ENCODE measurements at regions not wholly inside any gene's neighbourhood (a gene's known extent, or its start where the extent isn't known, plus 50 kb on each side); places are given as distances from the start of the nearest gene placed in this dataset.

DNA sequence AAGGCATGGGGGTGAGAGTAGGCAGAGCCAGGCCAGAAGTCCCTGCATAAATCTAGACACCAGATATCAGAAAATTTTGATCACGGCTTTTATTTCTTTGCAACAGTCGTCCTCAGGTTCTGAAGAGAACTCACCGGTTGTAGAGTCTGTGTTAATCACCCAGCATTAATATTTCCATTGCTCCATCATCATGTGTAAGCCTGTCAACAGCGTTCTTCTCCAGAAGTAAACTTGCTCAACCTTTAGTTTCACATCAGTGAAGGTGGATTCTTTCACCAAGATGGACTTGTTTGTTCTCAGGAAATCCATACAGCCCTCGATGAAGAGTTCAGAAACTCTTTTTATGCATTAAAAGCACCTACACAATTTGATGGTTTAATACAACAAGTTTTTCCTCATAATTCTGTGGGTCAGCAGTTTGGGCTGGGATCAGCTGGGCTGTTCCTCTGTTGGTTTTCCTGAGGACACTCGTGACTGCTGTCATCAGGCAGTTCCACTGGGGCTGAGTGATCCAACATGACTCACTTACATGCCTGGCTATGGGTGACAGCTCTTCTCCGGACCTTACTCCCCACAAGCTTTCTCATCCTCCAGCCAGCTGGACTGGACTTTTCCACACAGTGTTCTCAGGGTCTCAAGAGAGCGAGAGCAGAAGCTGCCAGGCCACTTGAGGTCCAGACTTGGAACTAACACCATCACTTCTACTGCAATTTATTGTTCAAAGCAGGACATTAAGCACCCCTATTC lies 303.4 kb downstream of the ZNF621 start:
- TF ChIP-seq, protein P1, sequence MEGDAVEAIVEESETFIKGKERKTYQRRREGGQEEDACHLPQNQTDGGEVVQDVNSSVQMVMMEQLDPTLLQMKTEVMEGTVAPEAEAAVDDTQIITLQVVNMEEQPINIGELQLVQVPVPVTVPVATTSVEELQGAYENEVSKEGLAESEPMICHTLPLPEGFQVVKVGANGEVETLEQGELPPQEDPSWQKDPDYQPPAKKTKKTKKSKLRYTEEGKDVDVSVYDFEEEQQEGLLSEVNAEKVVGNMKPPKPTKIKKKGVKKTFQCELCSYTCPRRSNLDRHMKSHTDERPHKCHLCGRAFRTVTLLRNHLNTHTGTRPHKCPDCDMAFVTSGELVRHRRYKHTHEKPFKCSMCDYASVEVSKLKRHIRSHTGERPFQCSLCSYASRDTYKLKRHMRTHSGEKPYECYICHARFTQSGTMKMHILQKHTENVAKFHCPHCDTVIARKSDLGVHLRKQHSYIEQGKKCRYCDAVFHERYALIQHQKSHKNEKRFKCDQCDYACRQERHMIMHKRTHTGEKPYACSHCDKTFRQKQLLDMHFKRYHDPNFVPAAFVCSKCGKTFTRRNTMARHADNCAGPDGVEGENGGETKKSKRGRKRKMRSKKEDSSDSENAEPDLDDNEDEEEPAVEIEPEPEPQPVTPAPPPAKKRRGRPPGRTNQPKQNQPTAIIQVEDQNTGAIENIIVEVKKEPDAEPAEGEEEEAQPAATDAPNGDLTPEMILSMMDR (IDR thresholded peaks at IDR 0.05 in 4 of 5, conservative IDR thresholded peaks at IDR 0.05 in 1 of 5), result no peak
- TF ChIP-seq POLR2A (IDR thresholded peaks at IDR 0.05), result no peak
